ENCODE measurements at regions not wholly inside any gene's neighbourhood (a gene's known extent, or its start where the extent isn't known, plus 50 kb on each side); places are given as distances from the start of the nearest gene placed in this dataset.

DNA sequence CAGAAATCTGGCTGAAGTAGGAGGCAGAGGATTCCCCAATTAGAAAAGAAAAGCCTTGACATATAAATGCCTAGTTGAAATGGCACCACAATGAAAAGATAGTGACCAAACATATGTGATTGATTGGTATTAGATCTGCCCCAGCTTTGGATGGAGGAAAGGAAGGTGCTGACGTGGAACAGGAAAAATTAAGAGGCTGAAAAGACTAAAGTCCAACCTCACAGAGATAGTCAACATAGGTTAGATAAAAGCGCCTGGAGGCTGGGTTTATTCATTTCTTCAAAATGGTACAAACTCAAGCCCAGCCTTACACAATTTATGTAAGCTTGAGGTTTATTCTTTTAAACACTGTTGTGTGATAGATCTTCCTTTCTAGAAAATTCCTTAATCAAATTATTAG is 129.6 kb downstream of the RPS29 start:
- Mint-ChIP-seq H3K27ac (no peak overlapping the region), H3K4me3 (no peak overlapping the region), H3K4me1 (no peaks in the 10 kb centered on the region), H3K27me3 (peaks cover 31% of the 10 kb centered on the region), H3K36me3 (ENCODE audit: low read depth) (no peaks in the 10 kb centered on the region)
- no peaks in the 10 kb centered on the region for H3K9me3 ChIP-seq (ENCODE audit: control insufficient read depth, low read length, poor library complexity, severe bottlenecking)
- no peak for DNase-seq
- ATAC-seq = no peak

GRCh38 chr14:49451938-49452337 is 134.2 kb downstream of the RPS29 start:
- no peak for ATAC-seq
- H3K36me3 Mint-ChIP-seq (ENCODE audit: low read depth) = no peaks in the 10 kb centered on the region
- no peak for DNase-seq
- peaks cover 37% of the 10 kb centered on the region for H3K27me3 Mint-ChIP-seq
- H3K4me1 Mint-ChIP-seq = no peaks in the 10 kb centered on the region
- no peak overlapping the region for H3K4me3 Mint-ChIP-seq
- H3K27ac Mint-ChIP-seq = no peak overlapping the region
- H3K9me3 ChIP-seq (ENCODE audit: control insufficient read depth, low read length, poor library complexity, severe bottlenecking) = no peaks in the 10 kb centered on the region

DNA sequence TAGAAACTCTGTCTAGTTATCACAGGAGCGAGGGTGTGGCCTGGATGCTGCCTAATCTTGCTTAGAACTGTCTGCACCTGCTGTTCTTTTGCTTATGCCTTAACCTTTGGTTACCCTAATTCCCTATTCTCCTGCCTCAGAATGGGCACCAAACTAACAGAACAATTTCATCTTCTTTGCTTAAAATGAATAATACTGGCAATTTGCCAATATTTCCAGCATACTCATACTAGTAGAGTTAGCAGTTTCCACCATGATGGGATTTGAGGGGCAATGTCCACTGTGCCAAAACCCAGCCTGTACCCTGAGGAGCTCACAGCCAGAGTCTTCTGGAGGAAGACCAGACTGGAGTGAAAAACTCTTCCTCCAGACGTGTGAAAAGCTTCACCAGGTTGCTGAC is 136.4 kb downstream of the RPS29 start:
- Mint-ChIP-seq H3K27me3 (peaks cover 46% of the 10 kb centered on the region), H3K36me3 (ENCODE audit: low read depth) (no peaks in the 10 kb centered on the region), H3K4me1 (no peaks in the 10 kb centered on the region), H3K4me3 (no peak overlapping the region), H3K27ac (no peak overlapping the region)
- ATAC-seq (no peak), DNase-seq (no peak)
- no peaks in the 10 kb centered on the region for H3K9me3 ChIP-seq (ENCODE audit: control insufficient read depth, low read length, poor library complexity, severe bottlenecking)

DNA sequence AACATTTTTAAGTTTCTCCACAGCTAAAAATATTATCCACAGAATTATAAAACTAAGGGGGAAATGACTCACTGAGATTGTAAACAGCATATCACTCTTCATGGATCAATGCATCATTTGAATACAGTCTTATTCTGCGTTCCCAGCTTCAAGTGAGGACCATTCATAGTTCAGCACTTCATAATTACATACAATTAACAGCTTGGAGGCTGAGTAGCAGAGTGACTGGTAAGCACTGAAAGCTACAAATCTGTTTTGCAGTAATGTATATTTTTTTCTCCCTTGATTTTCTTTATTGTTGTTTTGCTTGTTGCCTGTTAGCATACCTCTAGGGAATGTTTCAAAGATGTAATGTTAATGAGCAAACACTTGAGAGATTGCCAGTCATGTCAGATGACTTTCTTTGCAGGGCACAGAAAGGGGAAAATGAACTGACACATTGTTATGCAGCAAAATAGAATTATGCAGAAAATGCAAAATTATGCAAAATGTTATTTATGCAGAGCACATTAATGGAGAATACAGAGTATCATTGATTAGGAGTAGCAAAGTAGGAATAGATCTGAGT is 138.6 kb downstream of the RPS29 start:
- Mint-ChIP-seq H3K27ac (no peak overlapping the region), H3K4me3 (no peak overlapping the region), H3K36me3 (ENCODE audit: low read depth) (no peaks in the 10 kb centered on the region), H3K4me1 (no peaks in the 10 kb centered on the region), H3K27me3 (peaks cover 42% of the 10 kb centered on the region)
- no peaks in the 10 kb centered on the region for H3K9me3 ChIP-seq (ENCODE audit: control insufficient read depth, low read length, poor library complexity, severe bottlenecking)
- ATAC-seq = no peak
- no peak for DNase-seq

GRCh38 chr14:49446801-49447200 is 139.4 kb downstream of the RPS29 start:
- H3K27me3 Mint-ChIP-seq = peaks cover 41% of the 10 kb centered on the region
- no peak overlapping the region for H3K27ac Mint-ChIP-seq
- no peak for ATAC-seq
- no peak overlapping the region for H3K4me3 Mint-ChIP-seq
- no peaks in the 10 kb centered on the region for H3K36me3 Mint-ChIP-seq (ENCODE audit: low read depth)
- H3K9me3 ChIP-seq (ENCODE audit: control insufficient read depth, low read length, poor library complexity, severe bottlenecking) = no peaks in the 10 kb centered on the region
- no peak for DNase-seq
- H3K4me1 Mint-ChIP-seq = no peaks in the 10 kb centered on the region

- peaks cover 2% of the 10 kb centered on the region for H3K36me3 Mint-ChIP-seq (ENCODE audit: low read depth)
- no peak for DNase-seq
- H3K4me3 Mint-ChIP-seq = no peak overlapping the region
- H3K27me3 Mint-ChIP-seq = peaks cover 27% of the 10 kb centered on the region
- no peak overlapping the region for H3K27ac Mint-ChIP-seq
- H3K9me3 ChIP-seq (ENCODE audit: control insufficient read depth, low read length, poor library complexity, severe bottlenecking) = no peaks in the 10 kb centered on the region
- no peak for ATAC-seq
- H3K4me1 Mint-ChIP-seq = no peaks in the 10 kb centered on the region
These were observed 147.9 kb downstream of the RPS29 start for GRCh38 chr14:49438256-49438770.

GRCh38 chr14:49428076-49428475 is 158.1 kb downstream of the RPS29 start:
- ATAC-seq = no peak

GRCh38 chr14:49427117-49427516 is 159.1 kb downstream of the RPS29 start:
- H3K27me3 Mint-ChIP-seq = peaks cover 34% of the 10 kb centered on the region
- DNase-seq = no peak
- H3K9me3 ChIP-seq (ENCODE audit: control insufficient read depth, low read length, poor library complexity, severe bottlenecking) = no peaks in the 10 kb centered on the region
- no peaks in the 10 kb centered on the region for H3K4me1 Mint-ChIP-seq
- no peak for ATAC-seq
- H3K36me3 Mint-ChIP-seq (ENCODE audit: low read depth) = peaks cover 2% of the 10 kb centered on the region
- no peak overlapping the region for H3K27ac Mint-ChIP-seq
- no peak overlapping the region for H3K4me3 Mint-ChIP-seq

More at GRCh38 chr14:49428076-49428475, 158.1 kb downstream of the RPS29 start:
- H3K9me3 ChIP-seq (ENCODE audit: control insufficient read depth, low read length, poor library complexity, severe bottlenecking) = peaks cover 2% of the 10 kb centered on the region
- Mint-ChIP-seq H3K4me1 (no peaks in the 10 kb centered on the region), H3K4me3 (no peak overlapping the region), H3K27me3 (peaks cover 34% of the 10 kb centered on the region), H3K36me3 (ENCODE audit: low read depth) (peaks cover 2% of the 10 kb centered on the region), H3K27ac (no peak overlapping the region)
- no peak for DNase-seq

DNA sequence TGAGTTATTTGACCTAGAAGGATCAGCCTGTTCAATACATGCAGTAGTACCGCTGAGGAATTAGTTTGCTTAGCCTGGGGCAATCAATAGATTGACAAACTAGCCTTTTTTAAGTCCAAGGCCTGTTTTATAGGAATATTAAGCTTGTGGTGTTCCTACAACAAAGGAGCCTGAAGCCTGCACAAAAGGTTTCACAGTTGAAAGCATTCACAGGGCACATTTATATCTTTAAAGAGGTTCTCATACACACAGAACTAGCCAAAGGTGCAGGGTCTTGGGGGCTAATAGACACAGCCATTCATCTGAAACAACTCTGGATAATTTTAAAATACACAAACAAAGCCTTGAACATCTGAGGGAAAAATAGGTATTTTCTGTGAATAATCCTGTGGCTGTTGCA is 160.3 kb downstream of the RPS29 start:
- ATAC-seq (no peak), DNase-seq (no peak)
- Mint-ChIP-seq H3K27me3 (peaks cover 36% of the 10 kb centered on the region), H3K27ac (no peak overlapping the region), H3K4me1 (no peaks in the 10 kb centered on the region), H3K4me3 (no peak overlapping the region), H3K36me3 (ENCODE audit: low read depth) (no peaks in the 10 kb centered on the region)
- no peaks in the 10 kb centered on the region for H3K9me3 ChIP-seq (ENCODE audit: control insufficient read depth, low read length, poor library complexity, severe bottlenecking)

DNA sequence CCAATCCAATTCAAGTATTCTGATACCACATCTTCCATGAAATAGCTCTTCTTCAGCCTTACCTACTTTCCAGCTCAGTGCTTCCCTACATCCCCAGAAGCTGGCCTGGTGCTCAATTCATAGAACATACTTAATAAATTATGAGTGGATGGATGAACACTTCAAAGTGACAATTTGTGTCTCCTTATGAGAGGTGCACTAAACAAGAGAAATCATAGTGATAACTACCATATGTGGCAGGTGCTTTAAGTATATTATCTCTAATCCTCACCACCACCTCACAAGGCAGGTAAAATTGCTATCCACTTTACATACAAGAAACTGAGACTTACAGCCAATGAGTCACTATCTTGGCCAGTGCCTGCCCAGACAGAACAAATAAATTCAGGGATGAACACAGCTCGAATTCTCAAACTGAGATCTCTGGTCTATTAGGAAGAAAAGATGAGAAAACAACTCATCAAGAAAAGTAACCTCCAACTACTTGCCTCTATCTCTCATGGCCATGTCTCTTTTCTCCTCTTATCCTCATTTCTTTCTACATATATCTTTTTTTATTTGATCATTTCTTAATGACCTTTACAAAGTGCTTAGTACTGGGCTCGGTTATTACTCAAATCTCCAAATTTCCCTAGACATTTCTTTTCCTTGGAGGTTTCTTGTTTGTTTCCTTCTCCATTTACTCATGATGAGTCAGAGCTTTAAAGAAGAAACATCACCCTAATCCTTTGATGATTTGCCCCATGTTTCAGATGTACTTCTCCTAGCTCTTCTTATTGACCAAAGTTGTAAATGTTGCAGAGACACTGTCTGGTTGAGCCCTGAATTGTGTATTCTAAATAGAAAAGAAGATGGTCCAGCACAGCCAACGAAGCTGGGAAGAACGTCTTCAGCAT is 161.5 kb downstream of the RPS29 start:
- Mint-ChIP-seq H3K27me3 (peaks cover 48% of the 10 kb centered on the region), H3K36me3 (ENCODE audit: low read depth) (no peaks in the 10 kb centered on the region), H3K4me1 (no peaks in the 10 kb centered on the region), H3K4me3 (no peak overlapping the region), H3K27ac (no peak overlapping the region)
- ATAC-seq = no peak
- no peak for DNase-seq
- no peaks in the 10 kb centered on the region for H3K9me3 ChIP-seq (ENCODE audit: control insufficient read depth, low read length, poor library complexity, severe bottlenecking)

GRCh38 chr14:49420201-49420600 is 166.0 kb downstream of the RPS29 start:
- Mint-ChIP-seq H3K4me3 (no peak overlapping the region), H3K27ac (no peak overlapping the region), H3K27me3 (peaks cover 45% of the 10 kb centered on the region), H3K36me3 (ENCODE audit: low read depth) (no peaks in the 10 kb centered on the region), H3K4me1 (no peaks in the 10 kb centered on the region)
- H3K9me3 ChIP-seq (ENCODE audit: control insufficient read depth, low read length, poor library complexity, severe bottlenecking) = no peaks in the 10 kb centered on the region
- ATAC-seq (no peak), DNase-seq (no peak)

DNA sequence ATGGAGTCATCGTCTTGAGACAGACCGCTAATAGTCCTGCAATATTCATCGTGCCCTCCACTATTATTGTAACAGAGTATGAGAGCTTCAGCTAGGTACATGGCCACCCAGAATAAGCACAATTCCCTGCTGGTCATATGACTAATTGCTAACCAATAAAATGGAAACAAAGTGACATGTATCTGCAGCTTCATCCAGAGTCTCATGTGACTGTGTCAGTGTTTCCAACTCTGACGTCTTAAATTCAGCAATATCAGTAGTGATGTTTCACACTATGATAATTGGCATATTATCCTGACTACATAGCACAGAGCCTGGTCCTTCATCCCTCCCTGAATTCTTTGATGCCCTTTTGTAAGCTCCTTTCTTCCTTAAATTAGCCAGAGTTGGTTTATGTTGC is 167.4 kb downstream of the RPS29 start:
- Mint-ChIP-seq H3K27me3 (peaks cover 34% of the 10 kb centered on the region), H3K36me3 (ENCODE audit: low read depth) (no peaks in the 10 kb centered on the region), H3K4me1 (no peaks in the 10 kb centered on the region), H3K27ac (no peak overlapping the region), H3K4me3 (no peak overlapping the region)
- DNase-seq (no peak), ATAC-seq (no peak)
- H3K9me3 ChIP-seq (ENCODE audit: control insufficient read depth, low read length, poor library complexity, severe bottlenecking) = no peaks in the 10 kb centered on the region

DNA sequence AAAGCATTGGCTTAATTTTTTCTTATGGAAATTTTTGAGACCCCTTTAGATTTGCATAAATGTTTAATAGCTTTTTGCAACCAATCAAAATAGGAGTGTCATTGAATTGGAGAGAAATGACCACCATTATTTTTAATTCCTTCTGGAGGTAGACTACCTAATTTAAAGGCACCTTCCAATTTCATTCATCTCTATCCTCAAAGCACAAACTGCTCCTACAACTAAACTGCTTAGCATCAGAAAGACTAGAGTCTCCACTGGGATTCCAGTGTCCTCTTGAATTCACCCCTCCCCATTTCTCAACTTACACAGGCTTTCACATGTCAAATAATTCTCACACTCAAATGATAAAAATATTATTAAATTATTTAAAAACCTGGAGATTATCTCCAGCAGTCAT is 168.4 kb downstream of the RPS29 start:
- Mint-ChIP-seq H3K4me3 (no peak overlapping the region), H3K4me1 (no peaks in the 10 kb centered on the region), H3K27me3 (peaks cover 34% of the 10 kb centered on the region), H3K36me3 (ENCODE audit: low read depth) (no peaks in the 10 kb centered on the region), H3K27ac (no peak overlapping the region)
- ATAC-seq (no peak), DNase-seq (no peak)
- H3K9me3 ChIP-seq (ENCODE audit: control insufficient read depth, low read length, poor library complexity, severe bottlenecking) = no peaks in the 10 kb centered on the region

All from T-helper 17 cell (primary cell).